ENCODE measurements at regions not wholly inside any gene's neighbourhood (a gene's known extent, or its start where the extent isn't known, plus 50 kb on each side); places are given as distances from the start of the nearest gene placed in this dataset.

- no peak for TF ChIP-seq EZH2 (IDR thresholded peaks at IDR 0.05; ENCODE audit: borderline replicate concordance, low read depth, low read length, severe bottlenecking)
- no peak for TF ChIP-seq CTCF (IDR thresholded peaks at IDR 0.05; ENCODE audit: borderline replicate concordance, extremely low read depth, low read length, poor library complexity, severe bottlenecking)
- DNase-seq: no peak
Measured at GRCh38 chr6:21383450-21384085, 210.0 kb upstream of the SOX4 start.

GRCh38 chr6:21384216-21384615 is 209.3 kb upstream of the SOX4 start:
- H3K27me3 ChIP-seq (ENCODE audit: insufficient read depth, low read length, poor library complexity): no peaks in the 10 kb centered on the region
- DNase-seq: no peak
- no peak overlapping the region for H3K4me2 ChIP-seq (ENCODE audit: insufficient read depth, low read length)
- H3K4me1 ChIP-seq (ENCODE audit: insufficient read depth, low read length): no peaks in the 10 kb centered on the region
- H4K20me1 ChIP-seq (ENCODE audit: insufficient read depth, low read length): no peaks in the 10 kb centered on the region
- no peaks in the 10 kb centered on the region for H3K9me3 ChIP-seq (ENCODE audit: insufficient read depth, low read length, severe bottlenecking)
- no peak overlapping the region for H2AFZ ChIP-seq (ENCODE audit: low read depth, low read length)
- no peaks in the 10 kb centered on the region for H3K36me3 ChIP-seq (ENCODE audit: insufficient read depth, low read length)
- no peak overlapping the region for H3K4me3 ChIP-seq (ENCODE audit: low read depth in 1 of 2, low read length in 2 of 2)
- ATAC-seq (ENCODE audit: insufficient read depth, low read depth): no peak
- H3K27ac ChIP-seq (ENCODE audit: low read length): no peak overlapping the region
- no peaks in the 10 kb centered on the region for H3K79me2 ChIP-seq (ENCODE audit: insufficient read depth, low read length)
- TF ChIP-seq CTCF (IDR thresholded peaks at IDR 0.05; ENCODE audit: borderline replicate concordance, extremely low read depth, low read length, poor library complexity, severe bottlenecking) (no peak), EZH2 (IDR thresholded peaks at IDR 0.05; ENCODE audit: borderline replicate concordance, low read depth, low read length, severe bottlenecking) (no peak)
- H3K9ac ChIP-seq (ENCODE audit: low read depth, low read length): no peak overlapping the region

More at GRCh38 chr6:21383450-21384085, 210.0 kb upstream of the SOX4 start:
- ATAC-seq (ENCODE audit: insufficient read depth, low read depth): no peak
- H3K4me1 ChIP-seq (ENCODE audit: insufficient read depth, low read length): no peaks in the 10 kb centered on the region
- H3K79me2 ChIP-seq (ENCODE audit: insufficient read depth, low read length): no peaks in the 10 kb centered on the region
- H3K9me3 ChIP-seq (ENCODE audit: insufficient read depth, low read length, severe bottlenecking): no peaks in the 10 kb centered on the region
- H3K27me3 ChIP-seq (ENCODE audit: insufficient read depth, low read length, poor library complexity): no peaks in the 10 kb centered on the region
- H3K4me2 ChIP-seq (ENCODE audit: insufficient read depth, low read length): no peak overlapping the region
- H3K27ac ChIP-seq (ENCODE audit: low read length): no peak overlapping the region
- H3K9ac ChIP-seq (ENCODE audit: low read depth, low read length): no peak overlapping the region
- no peaks in the 10 kb centered on the region for H3K36me3 ChIP-seq (ENCODE audit: insufficient read depth, low read length)
- no peaks in the 10 kb centered on the region for H4K20me1 ChIP-seq (ENCODE audit: insufficient read depth, low read length)
- H3K4me3 ChIP-seq (ENCODE audit: low read depth in 1 of 2, low read length in 2 of 2): no peak overlapping the region
- no peak overlapping the region for H2AFZ ChIP-seq (ENCODE audit: low read depth, low read length)

GRCh38 chr6:21386744-21387143 is 206.8 kb upstream of the SOX4 start:
- Histone ChIP-seq H3K9me3 (ENCODE audit: insufficient read depth, low read length, severe bottlenecking) (no peaks in the 10 kb centered on the region), H3K4me1 (ENCODE audit: insufficient read depth, low read length) (no peaks in the 10 kb centered on the region), H3K79me2 (ENCODE audit: insufficient read depth, low read length) (no peaks in the 10 kb centered on the region), H3K9ac (ENCODE audit: low read depth, low read length) (no peak overlapping the region), H3K27me3 (ENCODE audit: insufficient read depth, low read length, poor library complexity) (no peaks in the 10 kb centered on the region), H4K20me1 (ENCODE audit: insufficient read depth, low read length) (no peaks in the 10 kb centered on the region), H2AFZ (ENCODE audit: low read depth, low read length) (no peak overlapping the region), H3K4me3 (ENCODE audit: low read depth in 1 of 2, low read length in 2 of 2) (no peak overlapping the region), H3K27ac (ENCODE audit: low read length) (no peak overlapping the region), H3K4me2 (ENCODE audit: insufficient read depth, low read length) (no peak overlapping the region), H3K36me3 (ENCODE audit: insufficient read depth, low read length) (no peaks in the 10 kb centered on the region)
- ATAC-seq (ENCODE audit: insufficient read depth, low read depth) (no peak), DNase-seq (no peak)
- TF ChIP-seq EZH2 (IDR thresholded peaks at IDR 0.05; ENCODE audit: borderline replicate concordance, low read depth, low read length, severe bottlenecking) (no peak), CTCF (IDR thresholded peaks at IDR 0.05; ENCODE audit: borderline replicate concordance, extremely low read depth, low read length, poor library complexity, severe bottlenecking) (no peak)

All from DND-41 (cell line).